Iris pigment epithelial cell (primary cell): ENCODE measurements at regions not wholly inside any gene's neighbourhood (a gene's known extent, or its start where the extent isn't known, plus 50 kb on each side); places are given as distances from the start of the nearest gene placed in this dataset.
"Not testable (repeated sequence)": the region's sequence is repeated elsewhere in the genome, so short reads cannot be mapped to it uniquely, and the experiment has no call there.

Experiments used
- DNase-seq: peaks from one replicate; pipeline ENCODE4 v3.0.0-alpha.2; 2011; ENCODE audit warnings: low read depth

DNA sequence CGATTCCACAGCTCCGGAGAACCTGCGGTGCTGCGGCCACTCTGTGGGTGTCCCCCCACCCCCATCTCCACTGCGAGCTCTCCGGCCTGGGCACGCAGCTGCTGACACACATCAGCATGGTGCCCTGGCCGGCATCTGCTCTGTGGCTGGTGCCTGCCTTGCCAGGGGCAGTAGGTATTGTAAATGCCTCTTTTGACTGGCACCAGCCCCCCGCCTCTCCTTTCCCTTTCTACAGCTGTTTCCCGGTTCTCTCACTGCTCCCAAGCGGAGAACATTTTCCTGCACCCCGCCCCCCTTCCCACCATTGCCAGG, 357.1 kb upstream of the ZNF32 start:
- DNase-seq: no peak

DNA sequence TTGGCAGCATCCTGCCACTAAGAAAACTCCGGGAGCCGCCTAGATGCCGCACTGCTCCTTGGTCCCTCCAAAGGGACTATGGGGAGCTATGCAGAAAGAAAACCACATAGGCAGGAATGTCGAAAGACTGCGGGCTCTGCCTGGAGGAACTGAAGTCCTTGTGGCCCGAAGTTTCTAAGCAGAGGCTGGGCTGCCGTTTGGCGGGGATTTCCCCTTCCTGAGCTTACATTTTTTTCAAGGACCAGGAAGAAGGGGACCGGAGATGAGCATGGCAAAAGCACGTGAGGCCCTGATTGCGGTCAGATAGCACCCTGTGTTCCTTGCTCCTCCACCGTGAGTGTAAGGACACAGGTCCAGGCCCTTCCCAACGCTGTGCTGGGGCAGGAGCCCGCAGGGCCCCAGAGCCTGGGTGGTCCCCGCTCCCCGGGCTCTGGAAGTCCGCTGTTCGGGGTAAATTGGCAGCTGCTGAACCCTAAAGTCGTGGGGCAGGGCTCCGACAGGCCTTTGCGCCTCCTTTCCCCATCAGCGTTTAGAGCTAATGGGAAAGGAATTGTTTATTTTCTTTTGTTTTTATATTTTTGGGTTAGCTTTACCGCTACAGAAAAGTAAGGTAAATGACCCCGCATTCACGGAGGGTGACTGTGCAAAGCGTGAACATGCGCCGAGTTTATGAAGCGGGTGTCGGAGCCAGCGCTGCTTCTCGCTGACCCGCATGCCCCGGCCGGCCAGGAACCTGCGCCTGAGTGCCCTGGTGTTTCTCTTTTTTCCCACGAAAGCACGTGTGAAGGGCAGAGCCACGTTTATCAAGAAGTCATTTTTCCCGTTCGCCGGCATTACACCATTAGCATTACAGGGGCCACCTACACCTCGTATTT, 356.5 kb upstream of the ZNF32 start:
- DNase-seq: no peak

DNA sequence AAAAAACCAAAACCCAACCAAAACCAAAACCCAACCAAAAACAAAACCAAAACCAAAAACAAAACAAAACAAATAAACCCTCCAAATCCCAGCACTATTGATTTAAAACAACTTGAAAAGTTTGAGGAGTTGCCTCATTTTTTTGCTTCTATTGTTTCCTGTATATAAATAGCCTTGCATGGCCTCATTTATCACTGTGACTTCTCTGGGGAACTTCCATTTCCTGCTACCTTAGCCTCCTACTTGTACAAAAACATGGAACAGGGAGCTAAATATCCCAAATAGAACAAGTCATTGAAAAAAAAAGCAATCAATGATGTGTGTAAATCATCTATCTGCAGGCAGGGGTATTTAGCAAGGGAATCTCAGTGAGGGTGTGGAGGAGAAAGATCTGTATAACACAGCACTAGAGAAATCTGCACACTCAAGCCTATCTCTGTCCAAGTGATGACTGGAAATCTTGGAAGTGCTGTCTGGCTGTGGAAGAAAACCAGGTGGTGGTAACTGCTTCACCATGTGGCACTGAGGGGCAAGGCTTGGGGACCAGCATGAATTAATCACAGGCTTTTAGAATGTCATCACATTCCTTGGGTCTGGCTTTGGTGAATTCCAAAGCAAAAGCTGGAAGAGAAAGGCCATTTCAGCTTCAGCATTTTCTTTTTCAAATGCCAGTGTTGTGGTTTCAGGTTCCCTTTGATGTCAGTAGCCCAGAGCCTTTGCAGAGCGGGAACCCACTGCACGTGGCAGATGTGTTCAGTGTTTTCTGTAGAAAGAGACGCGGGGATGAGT, 349.5 kb upstream of the ZNF32 start:
- DNase-seq: no peak

DNA sequence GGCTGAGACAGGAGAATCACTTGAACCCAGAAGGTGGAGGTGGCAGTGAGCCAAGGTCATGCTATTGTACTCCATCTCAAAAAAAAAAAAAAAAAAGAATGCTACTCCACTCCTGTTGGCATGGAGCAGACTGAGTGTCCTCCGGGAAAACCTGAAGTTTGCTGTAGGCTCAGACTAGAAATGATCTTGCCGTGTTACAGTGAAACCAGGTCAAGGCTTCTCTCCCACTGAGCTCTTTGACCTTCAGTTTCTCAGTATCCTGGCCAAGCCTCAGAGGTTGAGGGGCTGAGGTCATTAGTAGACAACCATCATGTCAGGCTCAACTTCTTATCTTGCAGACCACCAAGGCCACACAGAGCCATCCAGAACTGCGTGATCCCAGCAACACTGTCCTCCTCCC, 348.6 kb upstream of the ZNF32 start:
- no peak for DNase-seq

DNA sequence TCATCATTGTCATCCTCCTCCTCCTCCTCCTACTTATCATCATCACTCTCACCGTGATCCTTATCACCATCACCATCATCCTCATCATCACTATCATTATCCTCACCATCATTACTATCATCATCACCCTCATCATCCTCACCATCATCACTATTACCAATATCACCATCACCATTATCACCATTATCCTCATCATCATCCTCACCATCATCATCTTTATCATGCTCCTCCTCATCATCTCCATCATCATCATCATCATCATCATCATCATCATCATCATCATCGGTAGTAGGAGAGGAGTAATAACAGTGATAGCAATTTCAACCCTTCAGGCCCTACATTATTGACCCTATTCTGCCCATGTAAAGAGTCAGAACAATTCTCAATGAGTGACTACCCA, 345.9 kb upstream of the ZNF32 start:
- no peak for DNase-seq

DNA sequence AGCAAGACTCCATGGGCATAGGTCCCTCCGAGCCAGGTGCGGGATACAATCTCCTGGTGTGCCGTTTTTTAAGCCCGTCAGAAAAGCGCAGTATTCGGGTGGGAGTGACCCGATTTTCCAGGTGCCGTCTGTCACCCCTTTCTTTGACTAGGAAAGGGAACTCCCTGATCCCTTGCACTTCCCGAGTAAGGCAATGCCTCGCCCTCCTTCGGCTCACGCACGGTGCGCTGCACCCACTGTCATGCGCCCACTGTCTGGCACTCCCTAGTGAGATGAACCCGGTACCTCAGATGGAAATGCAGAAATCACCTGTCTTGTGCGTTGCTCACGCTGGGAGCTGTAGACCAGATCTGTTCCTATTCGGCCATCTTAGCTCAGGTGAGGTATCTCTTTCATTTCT, 344.1 kb upstream of the ZNF32 start:
- DNase-seq: not testable (repeated sequence)

DNA sequence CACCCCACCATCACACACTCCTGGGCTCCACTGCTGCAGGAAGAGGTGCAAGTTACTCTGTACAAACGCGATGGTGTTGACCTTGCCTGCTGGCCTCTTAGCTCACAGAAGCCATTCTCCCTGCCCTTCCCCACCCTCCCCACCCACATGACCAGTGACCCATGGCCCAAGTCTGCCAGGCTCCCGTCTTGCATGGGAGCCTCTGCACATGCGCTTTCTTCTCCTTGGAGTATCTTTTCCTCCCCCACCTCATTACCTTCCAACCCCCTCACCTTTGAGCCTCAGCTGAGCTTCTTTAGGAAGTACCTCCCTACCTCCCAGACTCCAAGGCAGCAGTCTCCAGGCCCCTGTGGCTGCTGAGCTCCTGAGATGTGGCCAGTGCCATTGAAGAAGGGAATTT, 337.7 kb upstream of the ZNF32 start:
- no peak for DNase-seq

DNA sequence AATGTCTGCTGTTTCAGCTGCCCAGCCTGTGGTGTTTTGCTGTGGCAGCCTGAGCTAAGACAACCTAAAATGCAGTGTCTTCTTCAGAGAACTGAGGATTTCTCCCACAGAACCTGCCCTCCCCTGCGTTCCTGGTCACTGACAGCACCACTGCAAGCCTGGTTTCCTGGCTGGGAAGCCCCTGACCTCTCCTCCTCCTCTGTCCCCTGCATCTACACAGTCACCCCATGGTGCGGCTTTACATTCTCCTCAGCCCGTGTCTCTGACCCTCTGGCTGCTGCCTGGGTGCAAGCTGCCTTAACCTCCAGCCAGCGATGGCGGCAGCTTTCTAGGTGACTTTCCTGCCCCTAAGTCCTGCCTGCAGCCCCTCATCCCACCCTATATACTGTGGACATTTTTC, 337.3 kb upstream of the ZNF32 start:
- no peak for DNase-seq

DNA sequence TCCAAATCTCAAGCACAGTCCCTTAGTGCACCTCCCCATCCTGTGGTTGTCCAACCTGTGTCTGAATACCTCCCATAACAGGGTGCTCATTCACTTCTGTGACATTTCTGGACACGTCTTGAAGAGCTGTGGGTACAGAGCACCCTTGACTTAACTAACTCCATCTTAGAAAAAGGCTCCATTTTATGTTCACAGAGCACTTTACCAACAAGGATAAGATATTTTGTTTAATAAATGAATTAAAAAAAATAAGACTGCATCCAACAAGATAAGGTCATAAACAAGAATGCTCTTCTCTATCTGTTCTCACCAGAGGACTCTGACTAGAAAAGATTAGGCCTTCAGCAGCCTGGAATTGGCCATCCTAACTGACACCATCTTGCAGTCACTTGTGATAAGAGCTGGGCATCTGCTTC, 335.2 kb upstream of the ZNF32 start:
- no peak for DNase-seq

DNA sequence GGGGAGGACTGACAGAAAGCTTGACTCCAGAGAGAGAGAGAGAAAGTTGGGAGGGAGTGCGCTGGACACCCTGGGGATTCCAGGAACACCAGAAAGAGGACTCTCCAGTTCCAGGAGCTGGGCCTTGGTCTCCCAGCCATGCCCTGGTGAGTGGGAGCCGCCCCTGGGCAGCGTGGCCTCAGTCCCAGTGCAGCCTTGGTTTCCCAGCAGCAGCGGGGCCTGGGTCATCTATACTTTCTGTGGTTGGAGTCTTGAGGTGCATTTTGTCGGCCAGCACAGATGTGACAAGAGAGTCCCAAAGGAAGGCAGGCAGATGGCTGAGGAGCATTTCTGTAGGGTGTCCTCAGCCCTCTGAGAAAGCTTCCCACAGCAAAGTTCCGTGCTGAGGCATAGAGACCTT, 334.7 kb upstream of the ZNF32 start:
- no peak for DNase-seq

DNA sequence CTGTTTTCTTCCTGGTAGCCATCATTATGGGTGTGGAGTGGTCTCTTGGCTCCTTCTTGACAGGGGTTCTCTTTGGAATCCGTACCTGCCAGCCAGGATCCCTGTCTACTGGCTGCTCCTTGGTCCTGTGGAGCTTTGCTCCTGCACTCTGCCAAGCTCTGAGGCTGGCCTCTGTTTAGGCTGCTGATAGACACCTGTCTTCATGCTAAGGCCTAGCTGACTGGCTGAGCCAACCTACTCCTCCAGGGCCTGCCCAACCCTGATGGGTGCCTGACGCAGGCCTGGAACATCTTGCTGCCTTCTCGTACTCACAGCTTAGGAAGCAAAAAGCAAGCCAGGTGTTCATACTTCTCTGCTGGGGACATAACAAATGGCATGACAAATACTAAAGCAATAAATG, 333.6 kb upstream of the ZNF32 start:
- no peak for DNase-seq

DNA sequence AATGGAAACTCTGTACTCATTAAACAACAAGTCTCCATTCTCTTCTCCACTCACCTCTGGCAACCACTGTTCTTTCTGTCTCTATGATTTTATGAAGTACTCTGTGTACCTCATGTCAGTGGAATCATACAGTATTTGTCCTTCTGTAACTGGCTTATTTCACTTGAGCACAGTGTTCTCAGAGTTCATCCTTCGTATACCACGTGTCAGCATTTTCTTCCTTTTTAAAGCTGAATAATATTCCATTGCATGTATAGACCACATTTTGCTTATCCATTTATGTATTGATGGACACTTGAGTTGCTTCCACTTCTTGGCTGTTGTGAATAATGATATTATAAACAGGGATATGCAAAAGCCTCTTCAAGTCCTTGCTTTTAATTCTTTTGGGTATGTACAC, 333.0 kb upstream of the ZNF32 start:
- DNase-seq: no peak

DNA sequence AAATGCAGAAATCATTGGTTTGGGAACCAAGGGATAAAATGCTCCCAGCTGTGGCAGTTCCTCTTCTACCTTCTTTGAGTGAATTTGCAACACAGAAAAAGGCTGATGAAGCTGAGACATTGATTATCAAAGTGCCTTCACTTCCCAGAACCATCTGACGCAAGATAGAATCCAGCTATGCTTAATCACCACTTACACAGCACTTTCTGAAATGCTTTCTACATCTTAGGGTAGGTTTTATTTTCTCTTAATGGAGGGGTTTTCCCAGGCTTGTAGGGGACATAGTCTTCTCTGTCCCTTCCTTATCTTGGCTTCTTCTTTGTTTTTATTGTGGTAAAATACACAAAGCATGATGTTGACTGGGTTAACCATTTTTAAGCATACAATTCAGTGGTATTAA, 332.6 kb upstream of the ZNF32 start:
- peak; percentile 8 for DNase-seq

DNA sequence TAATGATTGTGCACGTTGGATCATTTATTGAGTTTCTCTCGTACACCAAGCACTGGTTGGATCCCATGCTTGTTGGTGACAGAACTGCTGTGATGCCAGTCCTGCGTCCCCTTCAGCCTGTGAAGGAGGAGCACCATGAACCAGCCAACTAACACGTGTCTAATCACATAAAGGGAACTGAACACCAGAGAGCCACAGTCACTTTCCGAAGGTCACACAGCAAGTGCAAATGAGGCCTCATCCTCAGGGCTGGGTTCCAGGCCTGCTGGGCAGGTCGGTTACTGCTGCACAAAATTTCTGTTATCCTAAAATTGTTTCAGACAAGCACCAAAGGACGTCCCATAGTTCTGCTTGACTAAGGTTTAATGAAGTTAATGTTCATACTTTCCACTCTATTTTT, 332.0 kb upstream of the ZNF32 start:
- DNase-seq: no peak

DNA sequence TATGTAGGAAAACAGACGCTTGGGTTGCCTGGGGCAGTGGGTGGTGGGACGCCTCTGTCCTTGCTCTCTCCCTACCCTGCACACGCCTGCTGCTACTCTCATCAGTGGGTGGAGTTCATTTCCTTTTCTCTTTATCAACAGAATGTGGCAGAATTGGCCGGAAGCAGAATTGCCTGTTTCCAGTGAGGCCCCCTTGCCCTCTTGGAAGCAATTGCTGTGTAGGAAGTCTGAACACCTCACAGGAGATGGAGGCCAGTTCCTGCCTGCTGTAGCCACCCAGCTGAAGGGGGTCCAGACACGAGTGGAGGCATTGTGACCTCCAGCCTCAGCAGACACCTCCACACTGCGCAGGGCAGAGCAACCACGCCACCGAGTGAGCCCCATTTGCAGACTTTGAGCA, 331.6 kb upstream of the ZNF32 start:
- no peak for DNase-seq

DNA sequence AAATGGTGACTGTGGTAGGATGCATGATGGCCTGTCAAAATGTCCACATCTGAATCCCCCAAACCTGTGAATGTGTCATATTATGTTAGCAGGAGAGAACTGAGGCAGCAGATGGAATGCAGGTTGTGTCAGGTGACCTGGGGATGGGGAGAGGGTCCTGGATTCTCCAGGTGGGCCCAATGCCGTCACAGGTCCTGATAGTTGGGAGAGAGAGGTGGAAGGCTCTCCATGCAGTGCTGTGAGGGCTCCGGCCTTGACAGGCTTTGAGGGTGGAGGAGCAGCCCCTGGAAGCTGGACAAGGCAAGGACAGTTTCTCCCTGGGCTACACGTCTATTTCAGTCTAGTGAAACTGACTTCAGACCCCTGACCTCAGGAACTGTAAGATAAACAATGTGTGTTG, 330.9 kb upstream of the ZNF32 start:
- no peak for DNase-seq

DNA sequence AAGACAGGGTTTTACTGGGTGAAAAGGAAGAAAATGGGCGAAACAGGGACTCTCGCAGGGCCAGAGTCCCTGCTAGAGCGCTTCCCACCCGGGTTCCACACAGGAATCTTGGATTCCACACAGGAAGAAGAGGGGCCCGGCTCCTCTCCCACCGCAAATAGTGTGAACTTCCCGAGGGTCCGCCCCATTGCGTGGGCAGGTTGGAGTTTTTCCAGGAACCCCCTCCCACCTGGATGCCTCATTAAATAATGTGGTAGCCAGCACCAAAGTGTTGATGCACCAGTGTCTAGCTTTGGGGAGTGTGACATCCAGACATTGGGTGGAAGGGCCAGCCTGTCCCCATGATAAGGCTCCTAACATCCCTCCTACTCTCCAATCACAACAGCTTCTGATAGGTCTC, 330.3 kb upstream of the ZNF32 start:
- no peak for DNase-seq

DNA sequence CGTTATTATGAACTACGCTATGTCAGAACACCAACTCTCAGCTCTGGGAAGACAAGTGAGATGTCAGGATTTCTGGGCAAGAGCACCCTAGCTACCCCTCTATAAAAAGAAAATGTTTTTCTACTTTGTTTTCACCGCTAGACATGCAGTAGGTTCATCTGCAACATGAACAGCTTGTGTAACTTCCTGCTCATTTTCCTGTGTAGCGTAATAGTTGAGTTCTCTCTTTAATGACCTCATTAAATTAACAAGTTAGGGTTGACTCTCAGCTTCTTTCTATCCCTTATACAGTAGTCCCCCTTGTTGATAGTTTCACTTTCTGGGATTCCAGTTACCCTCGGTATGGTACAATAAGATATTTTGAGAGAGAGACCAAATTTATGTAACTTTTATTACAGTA, 329.4 kb upstream of the ZNF32 start:
- DNase-seq: no peak

DNA sequence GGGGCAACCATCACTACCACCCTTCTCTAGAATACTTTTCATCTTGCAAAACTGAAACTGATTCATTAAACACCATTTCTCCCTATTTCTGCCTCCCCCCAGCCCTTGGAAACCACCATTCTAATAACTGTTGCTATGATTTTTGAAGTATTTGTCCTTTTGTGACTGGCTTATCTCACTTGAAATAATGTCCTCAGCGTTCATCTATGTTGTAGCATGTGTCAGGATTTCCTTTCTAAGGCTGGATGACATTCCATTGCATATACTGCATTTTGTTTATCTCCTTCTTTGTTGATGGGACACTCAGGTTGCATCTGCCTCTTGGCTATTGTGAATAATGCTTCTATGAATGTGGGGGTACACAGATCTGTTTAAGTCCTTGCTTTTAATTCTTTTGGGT, 327.6 kb upstream of the ZNF32 start:
- DNase-seq: no peak

DNA sequence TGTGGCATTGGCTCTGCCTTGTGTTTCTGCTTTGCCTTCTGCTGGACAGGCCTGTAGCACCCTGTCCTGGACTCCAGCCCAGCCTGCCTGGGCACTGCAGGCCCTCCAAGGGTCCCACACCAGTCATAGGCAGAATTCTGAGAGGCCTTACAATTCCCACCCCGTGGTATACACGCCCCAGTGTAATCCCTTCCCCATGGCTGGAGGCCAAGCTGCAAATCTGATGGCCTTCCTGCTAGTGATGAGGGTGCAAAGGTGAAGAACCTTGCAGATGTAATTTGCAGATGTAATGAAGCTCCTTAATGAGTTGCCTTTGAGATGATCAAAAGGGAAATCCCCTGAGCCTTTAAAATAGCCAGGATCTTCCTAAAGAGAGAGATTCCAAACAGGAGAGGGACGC, 325.1 kb upstream of the ZNF32 start:
- no peak for DNase-seq

DNA sequence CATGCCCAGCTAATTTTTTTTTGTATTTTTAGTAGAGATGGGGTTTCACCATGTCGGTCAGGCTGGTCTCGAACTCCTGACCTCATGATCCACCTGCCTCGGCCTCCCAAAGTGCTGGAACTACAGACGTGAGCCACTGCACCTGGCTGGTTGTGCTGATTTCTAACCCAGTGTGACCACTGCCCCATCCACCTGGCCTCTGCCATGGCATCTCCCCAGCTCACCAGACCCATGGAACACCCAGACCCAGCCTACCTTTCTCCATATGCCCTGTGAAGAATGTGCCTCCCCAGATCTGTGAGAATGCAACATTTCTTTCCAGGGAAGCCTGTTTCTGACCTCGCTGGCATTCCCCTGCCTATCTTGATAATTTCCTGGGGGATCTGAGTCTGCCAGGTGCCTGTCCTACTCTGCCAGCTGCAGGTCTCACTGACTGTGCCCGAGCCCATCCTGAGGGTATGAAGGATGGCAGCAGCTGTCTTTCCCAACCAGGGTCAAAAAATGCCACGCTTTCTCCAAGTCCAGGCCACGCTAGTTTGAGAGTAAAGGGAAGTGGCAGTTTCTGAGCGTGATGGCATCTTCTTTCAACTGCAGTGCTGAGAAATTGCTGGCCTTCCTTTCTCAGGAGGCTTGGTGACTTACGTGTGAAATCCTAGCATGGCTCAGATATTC, 324.4 kb upstream of the ZNF32 start:
- DNase-seq: no peak

DNA sequence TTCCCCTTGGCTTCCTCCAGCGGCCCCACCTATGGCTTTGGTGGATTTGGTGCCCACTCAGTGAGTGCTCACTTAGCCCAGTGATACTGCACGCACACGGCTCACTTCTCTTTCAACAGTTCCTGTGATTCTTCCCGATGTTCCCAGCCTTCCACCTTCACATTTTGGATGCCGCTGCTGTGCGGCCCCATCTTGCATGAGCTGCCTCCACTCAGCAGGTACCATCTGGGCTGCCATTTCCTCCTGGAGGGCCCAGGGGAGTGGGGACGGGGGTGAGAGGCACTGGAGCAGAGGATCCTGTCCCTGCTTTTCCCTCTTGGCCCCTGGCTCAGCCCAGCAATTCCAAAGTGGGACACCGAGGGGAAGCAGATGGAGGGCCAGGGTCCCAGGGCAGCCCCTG, 323.3 kb upstream of the ZNF32 start:
- no peak for DNase-seq

DNA sequence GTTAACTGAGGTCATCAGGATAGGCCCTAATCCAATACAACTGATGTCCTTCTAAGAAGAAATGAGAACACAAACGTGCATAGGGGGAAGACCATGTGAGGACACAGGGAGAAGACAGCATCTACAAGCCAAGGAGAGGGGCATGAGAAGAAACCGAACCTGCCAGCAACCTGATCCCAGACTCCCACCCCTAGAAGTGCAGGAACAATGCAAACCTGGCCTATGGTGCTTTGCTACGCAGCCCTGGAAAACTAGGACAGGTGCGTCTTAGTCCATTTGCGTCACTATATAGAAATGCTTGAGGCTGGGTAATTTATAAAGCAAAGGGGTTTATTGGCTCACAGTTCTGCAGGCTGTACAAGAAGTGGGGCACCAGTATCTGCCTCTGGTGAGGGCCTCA, 322.6 kb upstream of the ZNF32 start:
- no peak for DNase-seq
